ENCODE measurements at regions not wholly inside any gene's neighbourhood (a gene's known extent, or its start where the extent isn't known, plus 50 kb on each side); places are given as distances from the start of the nearest gene placed in this dataset.

- H3K9me3 ChIP-seq: peaks cover 0 to 3% (median 0%) of the 10 kb centered on the region in 8 donors
- no peak overlapping the region for H3K4me3 ChIP-seq
- H3K4me1 ChIP-seq: no peaks in the 10 kb centered on the region
- no peak overlapping the region for H3K27ac ChIP-seq
- DNase-seq: no peak
- intact Hi-C loops (cut with DNase I; ENCODE audit: low total_unique reads): no loop called here
- no peaks in the 10 kb centered on the region for H3K27me3 ChIP-seq (replicated peaks in 1 of 7)
- no peaks in the 10 kb centered on the region for H3K36me3 ChIP-seq
- WGBS, 5 donors: 82 to 89% (median 87%) methylated on average over 2 to 3 of the region's 3 CpGs
- TF ChIP-seq POLR2AphosphoS5 (IDR thresholded peaks at IDR 0.05) (no peak), POLR2A (IDR thresholded peaks at IDR 0.05) (no peak), CTCF (IDR thresholded peaks at IDR 0.05 in 8 of 11, conservative IDR thresholded peaks at IDR 0.05 in 3 of 11) (no peak)
These were observed 1722.1 kb downstream of the MAT2B start for GRCh38 chr5:165227515-165227914.

GRCh38 chr5:165228184-165228583, 1722.8 kb downstream of the MAT2B start:
- no peak for DNase-seq
- H3K4me1 ChIP-seq: no peaks in the 10 kb centered on the region
- H3K4me3 ChIP-seq: no peak overlapping the region
- no peak overlapping the region for H3K27ac ChIP-seq
- H3K27me3 ChIP-seq (replicated peaks in 1 of 7): no peaks in the 10 kb centered on the region
- peaks cover 0 to 3% (median 0%) of the 10 kb centered on the region in 8 donors for H3K9me3 ChIP-seq
- intact Hi-C loops (cut with DNase I; ENCODE audit: low total_unique reads): no loop called here
- TF ChIP-seq POLR2AphosphoS5 (IDR thresholded peaks at IDR 0.05): no peak
- no peak for TF ChIP-seq CTCF (IDR thresholded peaks at IDR 0.05 in 8 of 11, conservative IDR thresholded peaks at IDR 0.05 in 3 of 11)
- TF ChIP-seq POLR2A (IDR thresholded peaks at IDR 0.05): no peak
- no peaks in the 10 kb centered on the region for H3K36me3 ChIP-seq
- 58 to 76% (median 59%) methylated on average over 1 of the region's 1 CpG for WGBS, 5 donors

- intact Hi-C loops (cut with DNase I; ENCODE audit: low total_unique reads): no loop called here
- no peak for DNase-seq
- TF ChIP-seq POLR2A (IDR thresholded peaks at IDR 0.05) (no peak), CTCF (IDR thresholded peaks at IDR 0.05 in 8 of 11, conservative IDR thresholded peaks at IDR 0.05 in 3 of 11) (no peak), POLR2AphosphoS5 (IDR thresholded peaks at IDR 0.05) (no peak)
- Histone ChIP-seq H3K27ac (no peak overlapping the region), H3K9me3 (peaks cover 0 to 13% (median 5%) of the 10 kb centered on the region in 8 donors), H3K36me3 (no peaks in the 10 kb centered on the region), H3K27me3 (replicated peaks in 1 of 7) (no peaks in the 10 kb centered on the region), H3K4me1 (no peaks in the 10 kb centered on the region), H3K4me3 (no peak overlapping the region)
- WGBS, 5 donors: 49 to 68% (median 67%) methylated on average over 2 of the region's 2 CpGs
These were observed 1726.5 kb downstream of the MAT2B start for GRCh38 chr5:165231821-165232508.

- no peak overlapping the region for H3K4me3 ChIP-seq
- no peak for DNase-seq
- peaks cover 0 to 13% (median 5%) of the 10 kb centered on the region in 8 donors for H3K9me3 ChIP-seq
- TF ChIP-seq POLR2AphosphoS5 (IDR thresholded peaks at IDR 0.05): no peak
- TF ChIP-seq CTCF (IDR thresholded peaks at IDR 0.05 in 8 of 11, conservative IDR thresholded peaks at IDR 0.05 in 3 of 11): no peak
- no peak for TF ChIP-seq POLR2A (IDR thresholded peaks at IDR 0.05)
- H3K36me3 ChIP-seq: no peaks in the 10 kb centered on the region
- H3K4me1 ChIP-seq: no peaks in the 10 kb centered on the region
- no peak overlapping the region for H3K27ac ChIP-seq
- 57 to 75% (median 69%) methylated on average over 4 of the region's 4 CpGs for WGBS, 5 donors
- no peaks in the 10 kb centered on the region for H3K27me3 ChIP-seq (replicated peaks in 1 of 7)
- intact Hi-C loops (cut with DNase I; ENCODE audit: low total_unique reads): no loop called here
These were observed 1727.2 kb downstream of the MAT2B start for GRCh38 chr5:165232509-165233028.
